Neural progenitor cell (in vitro differentiated cells): ENCODE measurements at regions not wholly inside any gene's neighbourhood (a gene's known extent, or its start where the extent isn't known, plus 50 kb on each side); places are given as distances from the start of the nearest gene placed in this dataset.
"Not testable (repeated sequence)": the region's sequence is repeated elsewhere in the genome, so short reads cannot be mapped to it uniquely, and the experiment has no call there.

Experiments used
- DNase-seq: peaks from one replicate; pipeline ENCODE4 v3.0.0-alpha.2; 2016; ENCODE audit warnings: low spot score
- H2AFZ ChIP-seq: fragments of 200-600 bp; sonication (generic); replicated peaks from 2 replicates; pipeline ENCODE4 v1.6.1; 2016; ENCODE audit warnings: antibody characterized with exemption
- H3F3A ChIP-seq: fragments of 200-600 bp; sonication (generic); 2 replicates; pipeline ENCODE4 v1.6.1; 2016; ENCODE audit warnings: antibody characterized with exemption, low read depth
- H3K27ac ChIP-seq: fragments of 200-600 bp; sonication (generic); 2 replicates; pipeline ENCODE4 v1.5.1; 2016; ENCODE audit warnings: mild to moderate bottlenecking
- H3K27me3 ChIP-seq: fragments of 200-600 bp; sonication (generic); 2 replicates; pipeline ENCODE4 v1.6.1; 2016; ENCODE audit warnings: mild to moderate bottlenecking, moderate library complexity
- H3K36me3 ChIP-seq: fragments of 200-600 bp; sonication (generic); 2 replicates; pipeline ENCODE4 v1.5.1; 2016
- H3K4me1 ChIP-seq: fragments of 200-600 bp; sonication (generic); 2 replicates; pipeline ENCODE4 v1.6.1; 2016; ENCODE audit warnings: mixed run types
- H3K4me2 ChIP-seq: fragments of 200-600 bp; sonication (generic); 2 replicates; pipeline ENCODE4 v1.6.1; 2016
- H3K4me3 ChIP-seq: fragments of 200-600 bp; sonication (generic); 2 replicates; pipeline ENCODE4 v1.5.1; 2016
- H3K79me2 ChIP-seq: fragments of 200-600 bp; sonication (generic); 2 replicates; pipeline ENCODE4 v1.6.1; 2016; ENCODE audit warnings: low read depth
- H3K9ac ChIP-seq: fragments of 200-600 bp; sonication (generic); 2 replicates; pipeline ENCODE4 v1.6.1; 2016
- H3K9me3 ChIP-seq: fragments of 200-600 bp; sonication (generic); 2 replicates; pipeline ENCODE4 v1.5.1; 2016; ENCODE audit warnings: low read depth
- H4K20me1 ChIP-seq: fragments of 200-600 bp; sonication (generic); 2 replicates; pipeline ENCODE4 v1.6.1; 2016; ENCODE audit warnings: low read depth
- H3K27ac Mint-ChIP-seq: 3 replicates; pipeline ENCODE4 v1.8.0; 2021; ENCODE audit warnings: mixed read lengths
- H3K27me3 Mint-ChIP-seq: 2 replicates; pipeline ENCODE4 v1.8.0; 2022; ENCODE audit warnings: low read depth, mild to moderate bottlenecking, inconsistent platforms, moderate library complexity, mixed read lengths; ENCODE audit not compliant: insufficient read depth
- H3K36me3 Mint-ChIP-seq: 3 replicates; pipeline ENCODE4 v1.8.0; 2021; ENCODE audit warnings: mixed read lengths
- H3K4me1 Mint-ChIP-seq: 3 replicates; pipeline ENCODE4 v1.8.0; 2021; ENCODE audit warnings: mixed read lengths
- H3K4me3 Mint-ChIP-seq: 3 replicates; pipeline ENCODE4 v1.8.0; 2021; ENCODE audit warnings: mild to moderate bottlenecking, moderate library complexity, mixed read lengths
- H3K9me3 Mint-ChIP-seq: 3 replicates; pipeline ENCODE4 v1.8.0; 2020; ENCODE audit warnings: mixed read lengths
- CTCF ChIP-seq: fragments of 200-600 bp; sonication (generic); IDR thresholded peaks from 2 replicates; pipeline ENCODE4 v1.5.1; 2017; ENCODE audit warnings: antibody characterized with exemption, mild to moderate bottlenecking
- EZH2 ChIP-seq: fragments of 200-600 bp; sonication (generic); IDR thresholded peaks from 2 replicates; pipeline ENCODE4 v1.6.1; 2017; ENCODE audit warnings: antibody characterized with exemption, mild to moderate bottlenecking, moderate library complexity
- EZH2phosphoT487 ChIP-seq: fragments of 200-600 bp; sonication (generic); IDR thresholded peaks from 2 replicates; pipeline ENCODE4 v1.6.1; 2017; ENCODE audit warnings: antibody characterized with exemption

DNA sequence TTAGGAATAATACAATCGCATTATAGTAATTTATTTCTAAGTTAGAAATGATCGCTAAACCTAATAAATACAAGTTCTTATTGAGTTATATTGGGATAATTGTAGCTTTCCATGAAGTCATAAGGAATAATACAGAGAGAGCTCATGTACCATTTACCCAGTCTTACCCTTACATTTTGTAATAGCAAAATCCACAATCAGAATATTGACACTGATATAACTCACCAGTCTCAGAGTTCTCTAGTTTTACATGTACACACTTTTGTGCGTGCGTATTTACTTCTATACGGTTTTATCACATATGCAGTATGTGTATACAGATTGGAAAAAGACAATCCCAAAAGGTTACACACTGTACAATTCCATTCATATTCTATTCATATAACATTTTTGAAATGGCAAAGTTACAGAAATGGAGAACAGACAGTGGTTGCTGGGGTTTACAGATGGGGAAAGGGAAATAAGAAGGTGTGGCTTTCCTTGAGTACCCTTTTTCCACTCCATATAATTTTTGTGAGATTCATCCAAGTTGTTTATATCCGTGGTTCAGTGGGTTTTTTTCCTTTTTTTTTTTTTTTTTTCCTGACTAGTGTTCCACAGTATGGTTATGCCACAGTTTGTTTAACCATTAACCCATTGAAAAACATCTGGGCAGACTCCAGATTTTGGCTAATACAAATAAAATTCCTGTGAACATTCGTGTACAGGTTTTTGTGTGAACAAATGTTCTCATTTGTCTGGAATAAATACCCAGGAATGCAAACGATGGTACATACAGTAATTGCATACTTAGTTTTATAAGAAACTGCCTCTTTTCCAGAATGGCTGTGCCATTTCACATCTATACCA, 117.2 kb downstream of the HNMT start:
- no peak for DNase-seq
- H3K4me1 ChIP-seq = no peaks in the 10 kb centered on the region
- TF ChIP-seq CTCF = no peak
- no peak for TF ChIP-seq EZH2phosphoT487
- Mint-ChIP-seq H3K27ac (no peak overlapping the region), H3K4me3 (no peak overlapping the region), H3K36me3 (no peaks in the 10 kb centered on the region), H3K9me3 (no peaks in the 10 kb centered on the region), H3K27me3 (peaks cover 3% of the 10 kb centered on the region), H3K4me1 (peaks cover 6% of the 10 kb centered on the region)
- H3K36me3 ChIP-seq = no peaks in the 10 kb centered on the region
- no peak overlapping the region for H3K4me2 ChIP-seq
- H2AFZ ChIP-seq = no peak overlapping the region
- H3K9ac ChIP-seq = no peak overlapping the region
- H3K27me3 ChIP-seq = no peaks in the 10 kb centered on the region
- no peak overlapping the region for H3K4me3 ChIP-seq
- H3K79me2 ChIP-seq = no peaks in the 10 kb centered on the region
- H3F3A ChIP-seq = no peaks in the 10 kb centered on the region
- H3K27ac ChIP-seq = no peak overlapping the region
- H3K9me3 ChIP-seq = no peaks in the 10 kb centered on the region
- no peaks in the 10 kb centered on the region for H4K20me1 ChIP-seq

GRCh38 chr2:138084206-138084605, 119.9 kb downstream of the HNMT start:
- DNase-seq = no peak
- no peaks in the 10 kb centered on the region for H3K79me2 ChIP-seq
- H3K27me3 ChIP-seq = no peaks in the 10 kb centered on the region
- H3K4me2 ChIP-seq = no peak overlapping the region
- Mint-ChIP-seq H3K9me3 (no peaks in the 10 kb centered on the region), H3K36me3 (no peaks in the 10 kb centered on the region), H3K4me1 (peaks cover 9% of the 10 kb centered on the region), H3K27ac (no peak overlapping the region), H3K27me3 (peaks cover 3% of the 10 kb centered on the region), H3K4me3 (no peak overlapping the region)
- no peaks in the 10 kb centered on the region for H3K4me1 ChIP-seq
- H3K9me3 ChIP-seq = no peaks in the 10 kb centered on the region
- no peak overlapping the region for H3K9ac ChIP-seq
- H3K36me3 ChIP-seq = no peaks in the 10 kb centered on the region
- TF ChIP-seq EZH2 (no peak), CTCF (no peak), EZH2phosphoT487 (no peak)
- H3K27ac ChIP-seq = no peak overlapping the region
- H3K4me3 ChIP-seq = no peak overlapping the region
- no peak overlapping the region for H2AFZ ChIP-seq
- no peaks in the 10 kb centered on the region for H4K20me1 ChIP-seq
- no peaks in the 10 kb centered on the region for H3F3A ChIP-seq

DNA sequence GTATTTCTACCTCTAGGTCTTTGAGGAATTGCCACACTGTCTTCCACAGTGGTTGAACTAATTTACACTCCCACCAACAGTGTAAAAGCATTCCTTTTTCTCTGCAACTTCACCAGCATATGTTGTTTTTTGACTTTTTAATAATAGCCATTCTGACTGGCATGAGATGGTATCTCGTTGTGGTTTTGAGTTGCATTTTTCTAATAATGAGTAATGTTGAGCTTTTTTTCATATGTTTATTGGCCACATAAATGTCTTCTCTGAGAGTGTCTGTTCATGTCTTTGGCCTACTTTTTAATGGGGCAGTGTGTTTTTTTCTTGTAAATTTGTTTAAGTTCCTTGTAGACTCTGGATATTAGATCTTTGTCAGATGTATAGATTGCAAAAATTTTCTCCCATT, 121.2 kb downstream of the HNMT start:
- H3K9me3 ChIP-seq, H3K4me1 ChIP-seq, H3K9ac ChIP-seq, H3K4me3 ChIP-seq, H3K4me1 Mint-ChIP-seq, H3K27ac Mint-ChIP-seq, H3K27me3 ChIP-seq, H3K79me2 ChIP-seq, H3K36me3 Mint-ChIP-seq, H4K20me1 ChIP-seq, H2AFZ ChIP-seq, H3K4me3 Mint-ChIP-seq, H3K36me3 ChIP-seq, H3F3A ChIP-seq, DNase-seq, H3K27ac ChIP-seq, H3K4me2 ChIP-seq, H3K27me3 Mint-ChIP-seq, H3K9me3 Mint-ChIP-seq: not testable (repeated sequence)

- Histone ChIP-seq H3K27ac (no peak overlapping the region), H3K79me2 (no peaks in the 10 kb centered on the region), H3K36me3 (no peaks in the 10 kb centered on the region), H3K9ac (no peak overlapping the region), H2AFZ (no peak overlapping the region), H3K4me3 (no peak overlapping the region), H3K27me3 (no peaks in the 10 kb centered on the region), H3K4me1 (no peaks in the 10 kb centered on the region), H3F3A (no peaks in the 10 kb centered on the region), H4K20me1 (no peaks in the 10 kb centered on the region), H3K9me3 (no peaks in the 10 kb centered on the region), H3K4me2 (no peak overlapping the region)
- H3K9me3 Mint-ChIP-seq = no peaks in the 10 kb centered on the region
- TF ChIP-seq EZH2 = no peak
- no peak for TF ChIP-seq EZH2phosphoT487
- TF ChIP-seq CTCF = no peak
- peaks cover 5% of the 10 kb centered on the region for H3K4me1 Mint-ChIP-seq
- no peak for DNase-seq
- H3K36me3 Mint-ChIP-seq = no peaks in the 10 kb centered on the region
- H3K4me3 Mint-ChIP-seq = no peak overlapping the region
- peaks cover 3% of the 10 kb centered on the region for H3K27me3 Mint-ChIP-seq
- no peak overlapping the region for H3K27ac Mint-ChIP-seq
Measured at GRCh38 chr2:138086576-138086975, 122.3 kb downstream of the HNMT start.
